ENCODE measurements at regions not wholly inside any gene's neighbourhood (a gene's known extent, or its start where the extent isn't known, plus 50 kb on each side); places are given as distances from the start of the nearest gene placed in this dataset.
"Not testable (repeated sequence)": the region's sequence is repeated elsewhere in the genome, so short reads cannot be mapped to it uniquely, and the experiment has no call there.

- no peak for DNase-seq
Measured at GRCh38 chr9:71504636-71505035, 263.7 kb downstream of the CEMIP2 start.

GRCh38 chr9:71498691-71499090 lies 269.6 kb downstream of the CEMIP2 start:
- no peak for DNase-seq

GRCh38 chr9:71490810-71491209 lies 277.5 kb downstream of the CEMIP2 start:
- DNase-seq: no peak

- no peak for DNase-seq
Measured at GRCh38 chr9:71487061-71487460, 281.3 kb downstream of the CEMIP2 start.

GRCh38 chr9:71485326-71485725 lies 283.0 kb downstream of the CEMIP2 start:
- no peak for DNase-seq

GRCh38 chr9:71483436-71483835 lies 284.9 kb downstream of the CEMIP2 start:
- no peak for DNase-seq

- DNase-seq: no peak
Measured at GRCh38 chr9:71479621-71480020, 288.7 kb downstream of the CEMIP2 start.

GRCh38 chr9:71472400-71472799 lies 295.9 kb downstream of the CEMIP2 start:
- no peak for DNase-seq

- DNase-seq: no peak
Measured at GRCh38 chr9:71465392-71465791, 302.9 kb downstream of the CEMIP2 start.

GRCh38 chr9:71459082-71459481 lies 309.2 kb downstream of the CEMIP2 start:
- no peak for DNase-seq

- peak; percentile 40 for DNase-seq
Measured at GRCh38 chr9:71446473-71447411, 321.6 kb downstream of the CEMIP2 start.

- DNase-seq: no peak
Measured at GRCh38 chr9:71446106-71446472, 322.2 kb downstream of the CEMIP2 start.

GRCh38 chr9:71442937-71443336 lies 321.5 kb upstream of the TRPM3 start:
- no peak for DNase-seq

- DNase-seq: no peak
Measured at GRCh38 chr9:71441266-71441665, 319.8 kb upstream of the TRPM3 start.

- DNase-seq: no peak
Measured at GRCh38 chr9:71431931-71432330, 310.5 kb upstream of the TRPM3 start.

GRCh38 chr9:71407341-71407740 lies 285.9 kb upstream of the TRPM3 start:
- DNase-seq: not testable (repeated sequence)

- DNase-seq: no peak
Measured at GRCh38 chr9:71403106-71403505, 281.7 kb upstream of the TRPM3 start.

- DNase-seq: no peak
Measured at GRCh38 chr9:71393005-71393404, 271.6 kb upstream of the TRPM3 start.

- no peak for DNase-seq
Measured at GRCh38 chr9:71384343-71384742, 262.9 kb upstream of the TRPM3 start.

- DNase-seq: no peak
Measured at GRCh38 chr9:71383308-71383940, 262.0 kb upstream of the TRPM3 start.

GRCh38 chr9:71368157-71368556 lies 246.7 kb upstream of the TRPM3 start:
- DNase-seq: no peak

- DNase-seq: no peak
Measured at GRCh38 chr9:71364186-71364955, 242.9 kb upstream of the TRPM3 start.

GRCh38 chr9:71363286-71363961 lies 242.0 kb upstream of the TRPM3 start:
- no peak for DNase-seq

All from NCI-H510A (cell line).